ENCODE measurements at regions not wholly inside any gene's neighbourhood (a gene's known extent, or its start where the extent isn't known, plus 50 kb on each side); places are given as distances from the start of the nearest gene placed in this dataset.

GRCh38 chr1:34371829-34372532 is 195.3 kb downstream of the C1orf94 start:
- FAIRE-seq (no peak), DNase-seq (ENCODE audit: insufficient read length, low spot score) (no peak)
- no peak for TF ChIP-seq CTCF (IDR thresholded peaks at IDR 0.05; ENCODE audit: insufficient read depth, missing control alignments)

GRCh38 chr1:34372891-34373290 is 196.2 kb downstream of the C1orf94 start:
- FAIRE-seq (no peak), DNase-seq (ENCODE audit: insufficient read length, low spot score) (no peak)
- no peak for TF ChIP-seq CTCF (IDR thresholded peaks at IDR 0.05; ENCODE audit: insufficient read depth, missing control alignments)

- FAIRE-seq (no peak), DNase-seq (ENCODE audit: insufficient read length, low spot score) (no peak)
- TF ChIP-seq CTCF (IDR thresholded peaks at IDR 0.05; ENCODE audit: insufficient read depth, missing control alignments) = no peak
These were observed 197.2 kb downstream of the C1orf94 start for GRCh38 chr1:34373912-34374311.

GRCh38 chr1:34376531-34376930 is 199.8 kb downstream of the C1orf94 start:
- TF ChIP-seq CTCF (IDR thresholded peaks at IDR 0.05; ENCODE audit: insufficient read depth, missing control alignments) = no peak
- FAIRE-seq = no peak
- no peak for DNase-seq (ENCODE audit: insufficient read length, low spot score)

- TF ChIP-seq CTCF (IDR thresholded peaks at IDR 0.05; ENCODE audit: insufficient read depth, missing control alignments) = no peak
- DNase-seq (ENCODE audit: insufficient read length, low spot score) (no peak), FAIRE-seq (no peak)
These were observed 202.5 kb downstream of the C1orf94 start for GRCh38 chr1:34378968-34379856.

- no peak for TF ChIP-seq CTCF (IDR thresholded peaks at IDR 0.05; ENCODE audit: insufficient read depth, missing control alignments)
These were observed 203.2 kb downstream of the C1orf94 start for GRCh38 chr1:34379911-34380310.

More at GRCh38 chr1:34379911-34380310, 203.2 kb downstream of the C1orf94 start:
- no peak for DNase-seq (ENCODE audit: insufficient read length, low spot score)
- FAIRE-seq = no peak
